SK-N-SH (cell line): ENCODE measurements at regions not wholly inside any gene's neighbourhood (a gene's known extent, or its start where the extent isn't known, plus 50 kb on each side); places are given as distances from the start of the nearest gene placed in this dataset.

ENCODE experiments used
- EZH2phosphoT487 ChIP-seq: fragments of 200-600 bp; sonication (generic); IDR thresholded peaks from 2 replicates; pipeline ENCODE4 v1.6.1; 2017; ENCODE audit warnings: low read depth, mixed run types, mild to moderate bottlenecking, antibody characterized with exemption, moderate library complexity, borderline replicate concordance
- JUND ChIP-seq: IDR thresholded peaks from 2 replicates; pipeline ENCODE4 v1.4.0; 2012
- MXI1 ChIP-seq: IDR thresholded peaks from 2 replicates; pipeline ENCODE4 v1.6.1; 2012; ENCODE audit warnings: mild to moderate bottlenecking, low read depth, low read length, improper control_type of control experiment
- RAD21 ChIP-seq: IDR thresholded peaks from 2 replicates; pipeline ENCODE4 v1.6.1; 2012; ENCODE audit warnings: mild to moderate bottlenecking, low read length
- RXRA ChIP-seq: IDR thresholded peaks from 2 replicates; pipeline ENCODE4 v1.4.0; 2012; ENCODE audit warnings: low read depth, mild to moderate bottlenecking, borderline replicate concordance
- TAF1 ChIP-seq: IDR thresholded peaks from 2 replicates; pipeline ENCODE4 v1.6.1; 2012; ENCODE audit warnings: low read depth, mild to moderate bottlenecking, low read length, moderate library complexity, borderline replicate concordance
- YY1 ChIP-seq: IDR thresholded peaks from 2 replicates; pipeline ENCODE4 v1.4.0; 2012; ENCODE audit warnings: low read depth, mild to moderate bottlenecking
- TF ChIP-seq, protein P1 (sequence below): fragments of 200-600 bp; sonication (generic); IDR thresholded peaks from 2 replicates; pipeline ENCODE4 v1.6.1; 2017; ENCODE audit warnings: antibody characterized with exemption, mild to moderate bottlenecking, moderate library complexity
- TF ChIP-seq, protein P2 (sequence below): fragments of 150-350 bp; IDR thresholded peaks from 2 replicates; pipeline ENCODE4 v1.6.1; 2016; ENCODE audit warnings: mild to moderate bottlenecking, low read depth, low read length
- TF ChIP-seq, protein P3 (sequence below): IDR thresholded peaks from 2 replicates; pipeline ENCODE4; 2012
- TF ChIP-seq, protein P4 (sequence below): IDR thresholded peaks from 2 replicates; pipeline ENCODE4 v1.4.0; 2012; ENCODE audit warnings: low read depth, borderline replicate concordance
- TF ChIP-seq, protein P5 (sequence below): IDR thresholded peaks from 2 replicates; pipeline ENCODE4 v1.6.1; 2012; ENCODE audit warnings: mild to moderate bottlenecking, low read depth, low read length, moderate library complexity

DNA sequence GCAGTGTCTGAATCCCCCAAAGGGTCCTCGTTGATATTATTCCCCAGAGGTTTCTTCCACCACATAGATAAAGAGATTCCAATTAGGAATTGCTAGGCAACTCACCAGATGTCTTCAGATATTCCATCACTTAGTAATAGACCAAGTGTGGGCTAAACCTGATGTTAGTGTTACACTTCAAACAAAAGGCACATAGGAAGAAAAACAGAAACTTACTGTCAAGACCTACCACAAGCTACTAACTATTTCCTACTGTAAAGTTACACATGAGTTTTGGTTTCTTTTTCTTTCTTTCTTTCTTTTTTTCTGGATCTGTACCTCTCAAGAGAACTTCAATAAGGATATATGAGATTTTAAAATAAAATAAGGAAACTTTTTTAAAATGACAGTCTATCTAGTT, 879.1 kb upstream of the NEGR1 start:
- TF ChIP-seq JUND (no peak), MXI1 (no peak), YY1 (no peak), RAD21 (no peak), TAF1 (no peak), EZH2phosphoT487 (no peak), RXRA (no peak)
- TF ChIP-seq, protein P1, sequence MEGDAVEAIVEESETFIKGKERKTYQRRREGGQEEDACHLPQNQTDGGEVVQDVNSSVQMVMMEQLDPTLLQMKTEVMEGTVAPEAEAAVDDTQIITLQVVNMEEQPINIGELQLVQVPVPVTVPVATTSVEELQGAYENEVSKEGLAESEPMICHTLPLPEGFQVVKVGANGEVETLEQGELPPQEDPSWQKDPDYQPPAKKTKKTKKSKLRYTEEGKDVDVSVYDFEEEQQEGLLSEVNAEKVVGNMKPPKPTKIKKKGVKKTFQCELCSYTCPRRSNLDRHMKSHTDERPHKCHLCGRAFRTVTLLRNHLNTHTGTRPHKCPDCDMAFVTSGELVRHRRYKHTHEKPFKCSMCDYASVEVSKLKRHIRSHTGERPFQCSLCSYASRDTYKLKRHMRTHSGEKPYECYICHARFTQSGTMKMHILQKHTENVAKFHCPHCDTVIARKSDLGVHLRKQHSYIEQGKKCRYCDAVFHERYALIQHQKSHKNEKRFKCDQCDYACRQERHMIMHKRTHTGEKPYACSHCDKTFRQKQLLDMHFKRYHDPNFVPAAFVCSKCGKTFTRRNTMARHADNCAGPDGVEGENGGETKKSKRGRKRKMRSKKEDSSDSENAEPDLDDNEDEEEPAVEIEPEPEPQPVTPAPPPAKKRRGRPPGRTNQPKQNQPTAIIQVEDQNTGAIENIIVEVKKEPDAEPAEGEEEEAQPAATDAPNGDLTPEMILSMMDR: no peak
- TF ChIP-seq, protein P2, sequence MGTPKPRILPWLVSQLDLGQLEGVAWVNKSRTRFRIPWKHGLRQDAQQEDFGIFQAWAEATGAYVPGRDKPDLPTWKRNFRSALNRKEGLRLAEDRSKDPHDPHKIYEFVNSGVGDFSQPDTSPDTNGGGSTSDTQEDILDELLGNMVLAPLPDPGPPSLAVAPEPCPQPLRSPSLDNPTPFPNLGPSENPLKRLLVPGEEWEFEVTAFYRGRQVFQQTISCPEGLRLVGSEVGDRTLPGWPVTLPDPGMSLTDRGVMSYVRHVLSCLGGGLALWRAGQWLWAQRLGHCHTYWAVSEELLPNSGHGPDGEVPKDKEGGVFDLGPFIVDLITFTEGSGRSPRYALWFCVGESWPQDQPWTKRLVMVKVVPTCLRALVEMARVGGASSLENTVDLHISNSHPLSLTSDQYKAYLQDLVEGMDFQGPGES: no peak
- TF ChIP-seq, protein P3, sequence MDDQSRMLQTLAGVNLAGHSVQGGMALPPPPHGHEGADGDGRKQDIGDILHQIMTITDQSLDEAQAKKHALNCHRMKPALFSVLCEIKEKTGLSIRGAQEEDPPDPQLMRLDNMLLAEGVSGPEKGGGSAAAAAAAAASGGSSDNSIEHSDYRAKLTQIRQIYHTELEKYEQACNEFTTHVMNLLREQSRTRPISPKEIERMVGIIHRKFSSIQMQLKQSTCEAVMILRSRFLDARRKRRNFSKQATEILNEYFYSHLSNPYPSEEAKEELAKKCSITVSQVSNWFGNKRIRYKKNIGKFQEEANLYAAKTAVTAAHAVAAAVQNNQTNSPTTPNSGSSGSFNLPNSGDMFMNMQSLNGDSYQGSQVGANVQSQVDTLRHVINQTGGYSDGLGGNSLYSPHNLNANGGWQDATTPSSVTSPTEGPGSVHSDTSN: no peak
- TF ChIP-seq, protein P4, sequence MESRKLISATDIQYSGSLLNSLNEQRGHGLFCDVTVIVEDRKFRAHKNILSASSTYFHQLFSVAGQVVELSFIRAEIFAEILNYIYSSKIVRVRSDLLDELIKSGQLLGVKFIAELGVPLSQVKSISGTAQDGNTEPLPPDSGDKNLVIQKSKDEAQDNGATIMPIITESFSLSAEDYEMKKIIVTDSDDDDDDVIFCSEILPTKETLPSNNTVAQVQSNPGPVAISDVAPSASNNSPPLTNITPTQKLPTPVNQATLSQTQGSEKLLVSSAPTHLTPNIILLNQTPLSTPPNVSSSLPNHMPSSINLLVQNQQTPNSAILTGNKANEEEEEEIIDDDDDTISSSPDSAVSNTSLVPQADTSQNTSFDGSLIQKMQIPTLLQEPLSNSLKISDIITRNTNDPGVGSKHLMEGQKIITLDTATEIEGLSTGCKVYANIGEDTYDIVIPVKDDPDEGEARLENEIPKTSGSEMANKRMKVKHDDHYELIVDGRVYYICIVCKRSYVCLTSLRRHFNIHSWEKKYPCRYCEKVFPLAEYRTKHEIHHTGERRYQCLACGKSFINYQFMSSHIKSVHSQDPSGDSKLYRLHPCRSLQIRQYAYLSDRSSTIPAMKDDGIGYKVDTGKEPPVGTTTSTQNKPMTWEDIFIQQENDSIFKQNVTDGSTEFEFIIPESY: no peak
- TF ChIP-seq, protein P5, sequence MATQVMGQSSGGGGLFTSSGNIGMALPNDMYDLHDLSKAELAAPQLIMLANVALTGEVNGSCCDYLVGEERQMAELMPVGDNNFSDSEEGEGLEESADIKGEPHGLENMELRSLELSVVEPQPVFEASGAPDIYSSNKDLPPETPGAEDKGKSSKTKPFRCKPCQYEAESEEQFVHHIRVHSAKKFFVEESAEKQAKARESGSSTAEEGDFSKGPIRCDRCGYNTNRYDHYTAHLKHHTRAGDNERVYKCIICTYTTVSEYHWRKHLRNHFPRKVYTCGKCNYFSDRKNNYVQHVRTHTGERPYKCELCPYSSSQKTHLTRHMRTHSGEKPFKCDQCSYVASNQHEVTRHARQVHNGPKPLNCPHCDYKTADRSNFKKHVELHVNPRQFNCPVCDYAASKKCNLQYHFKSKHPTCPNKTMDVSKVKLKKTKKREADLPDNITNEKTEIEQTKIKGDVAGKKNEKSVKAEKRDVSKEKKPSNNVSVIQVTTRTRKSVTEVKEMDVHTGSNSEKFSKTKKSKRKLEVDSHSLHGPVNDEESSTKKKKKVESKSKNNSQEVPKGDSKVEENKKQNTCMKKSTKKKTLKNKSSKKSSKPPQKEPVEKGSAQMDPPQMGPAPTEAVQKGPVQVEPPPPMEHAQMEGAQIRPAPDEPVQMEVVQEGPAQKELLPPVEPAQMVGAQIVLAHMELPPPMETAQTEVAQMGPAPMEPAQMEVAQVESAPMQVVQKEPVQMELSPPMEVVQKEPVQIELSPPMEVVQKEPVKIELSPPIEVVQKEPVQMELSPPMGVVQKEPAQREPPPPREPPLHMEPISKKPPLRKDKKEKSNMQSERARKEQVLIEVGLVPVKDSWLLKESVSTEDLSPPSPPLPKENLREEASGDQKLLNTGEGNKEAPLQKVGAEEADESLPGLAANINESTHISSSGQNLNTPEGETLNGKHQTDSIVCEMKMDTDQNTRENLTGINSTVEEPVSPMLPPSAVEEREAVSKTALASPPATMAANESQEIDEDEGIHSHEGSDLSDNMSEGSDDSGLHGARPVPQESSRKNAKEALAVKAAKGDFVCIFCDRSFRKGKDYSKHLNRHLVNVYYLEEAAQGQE: no peak
